H1 (cell line): ENCODE measurements at regions not wholly inside any gene's neighbourhood (a gene's known extent, or its start where the extent isn't known, plus 50 kb on each side); places are given as distances from the start of the nearest gene placed in this dataset.

ENCODE experiments used
- CTCF ChIA-PET: fragments of 300-600 bp; sonication (Branson Sonifier 250); formaldehyde crosslinking; loops from one replicate; lab custom pipeline; 2021; ENCODE audit not compliant: partially characterized antibody; lab: Charles Lee
- POLR2A ChIA-PET: fragments of 300-600 bp; sonication (Branson Sonifier 250); formaldehyde crosslinking; loops from one replicate; lab custom pipeline; 2021; ENCODE audit warnings: inconsistent platforms; ENCODE audit not compliant: partially characterized antibody; lab: Charles Lee
- DNase-seq, 2 experiments: peaks; one replicate each; pipeline versions ENCODE4 v3.0.0 to v3.0.0-alpha.2; 2010 to 2022; ENCODE audit warnings: low spot score in 2 of 2, low read depth in 1 of 2, mixed read lengths in 1 of 2
- FAIRE-seq: peaks from 2 replicates; lab custom pipeline; 2011; peaks lifted over from hg19 to GRCh38; lab: Jason Lieb, UNC
- H2AFZ ChIP-seq: 2 replicates; pipeline ENCODE4 v1.8.1; 2012; ENCODE audit warnings: low read length, inconsistent platforms
- H2AK5ac ChIP-seq: 2 replicates; pipeline ENCODE4 v1.6.1; 2013; ENCODE audit warnings: low read depth, low read length
- H2BK120ac ChIP-seq: replicated peaks from 2 replicates; pipeline ENCODE3; 2013; ENCODE audit warnings: low read depth, low read length, inconsistent platforms
- H2BK12ac ChIP-seq: 2 replicates; pipeline ENCODE4 v1.6.1; 2013; ENCODE audit warnings: low read depth, low read length
- H2BK15ac ChIP-seq: 2 replicates; pipeline ENCODE4 v1.6.1; 2013; ENCODE audit warnings: low read length
- H2BK20ac ChIP-seq: 2 replicates; pipeline ENCODE4 v1.6.1; 2013; ENCODE audit warnings: low read length
- H2BK5ac ChIP-seq: 2 replicates; pipeline ENCODE4 v1.6.1; 2013; ENCODE audit warnings: low read depth, low read length
- H3K14ac ChIP-seq: 2 replicates; pipeline ENCODE4 v1.6.1; 2013; ENCODE audit warnings: inconsistent platforms; ENCODE audit not compliant: insufficient read length
- H3K18ac ChIP-seq: 2 replicates; pipeline ENCODE4 v1.6.1; 2013; ENCODE audit warnings: low read length; ENCODE audit errors: extremely low read depth
- H3K23ac ChIP-seq: 2 replicates; pipeline ENCODE4 v1.6.1; 2013; ENCODE audit warnings: inconsistent platforms; ENCODE audit not compliant: insufficient read length
- H3K23me2 ChIP-seq: 2 replicates; pipeline ENCODE4 v1.6.1; 2013; ENCODE audit warnings: low read depth, low read length
- H3K27ac ChIP-seq: 2 replicates; pipeline ENCODE4 v1.6.1; 2011; ENCODE audit warnings: low read depth, low read length, inconsistent platforms
- H3K27me3 ChIP-seq, 4 experiments: replicated peaks in 1 of 4; 1 replicate in 1 of 4; 2 replicates in 3 of 4; pipeline versions ENCODE4 v1.6.1 to v1.8.1; 2011 to 2013; ENCODE audit warnings: low read length in 3 of 4, mild to moderate bottlenecking in 3 of 4, inconsistent platforms in 2 of 4, mixed read lengths in 2 of 4, moderate library complexity in 1 of 4; ENCODE audit not compliant: control insufficient read depth in 3 of 4, insufficient read depth in 3 of 4; ENCODE audit errors: extremely low read depth in 1 of 4
- H3K36me3 ChIP-seq, 4 experiments: 2 replicates each; pipeline versions ENCODE4 v1.6.1 to v1.8.1; 2011 to 2013; ENCODE audit warnings: mild to moderate bottlenecking in 4 of 4, low read length in 3 of 4, moderate library complexity in 2 of 4, control low read depth in 1 of 4, inconsistent platforms in 1 of 4; ENCODE audit not compliant: insufficient read depth in 4 of 4, control insufficient read depth in 2 of 4
- H3K4ac ChIP-seq: replicated peaks from 2 replicates; pipeline ENCODE3; 2013; ENCODE audit warnings: low read length, low read depth, mixed read lengths, inconsistent platforms; ENCODE audit not compliant: insufficient read length
- H3K4me1 ChIP-seq, 4 experiments: replicated peaks in 1 of 4; 1 replicate in 1 of 4; 2 replicates in 3 of 4; pipeline versions ENCODE4 v1.6.1 to v1.8.1; 2011 to 2013; ENCODE audit warnings: low read length in 3 of 4, inconsistent platforms in 2 of 4, mixed read lengths in 1 of 4; ENCODE audit not compliant: insufficient read depth in 4 of 4, control insufficient read depth in 3 of 4
- H3K4me2 ChIP-seq, 2 experiments: 2 replicates each; pipeline versions ENCODE4 v1.6.1 to v1.8.1; 2011 to 2013; ENCODE audit warnings: low read depth in 2 of 2, low read length in 2 of 2, control low read depth in 1 of 2, inconsistent platforms in 1 of 2, mild to moderate bottlenecking in 1 of 2; ENCODE audit not compliant: insufficient read depth in 1 of 2
- H3K4me3 ChIP-seq, 4 experiments: fragments of 200-600, 300-600 bp in 1 of 4; sonication (generic), shearing (Covaris generic), sonication (Bioruptor Twin) in 1 of 4; 2 replicates each; pipeline versions ENCODE4 v1.5.1 to v1.8.1; 2011 to 2016; ENCODE audit warnings: low read length in 4 of 4, low read depth in 3 of 4, control low read depth in 2 of 4, inconsistent platforms in 2 of 4, mild to moderate bottlenecking in 2 of 4, mixed read lengths in 1 of 4, moderate library complexity in 1 of 4; ENCODE audit not compliant: insufficient read depth in 2 of 4; ENCODE audit errors: extremely low read depth in 1 of 4
- H3K56ac ChIP-seq: replicated peaks from 2 replicates; pipeline ENCODE3; 2013; ENCODE audit warnings: low read depth, mild to moderate bottlenecking, mixed read lengths, low read length, inconsistent platforms; ENCODE audit not compliant: insufficient read length
- H3K79me1 ChIP-seq: 2 replicates; pipeline ENCODE4 v1.6.1; 2013; ENCODE audit warnings: low read depth, low read length, control low read depth
- H3K79me2 ChIP-seq, 2 experiments: 2 replicates each; pipeline versions ENCODE4 v1.6.1 to v1.8.1; 2012 to 2013; ENCODE audit warnings: low read length in 2 of 2, mild to moderate bottlenecking in 2 of 2, inconsistent platforms in 1 of 2; ENCODE audit not compliant: insufficient read depth in 2 of 2, control insufficient read depth in 1 of 2
- H3K9ac ChIP-seq, 4 experiments: replicated peaks in 1 of 4; 1 replicate in 1 of 4; 2 replicates in 3 of 4; pipeline versions ENCODE4 v1.6.1 to v1.8.1; 2011 to 2013; ENCODE audit warnings: low read depth in 3 of 4, low read length in 3 of 4, control low read depth in 2 of 4, mild to moderate bottlenecking in 2 of 4, moderate library complexity in 2 of 4, inconsistent platforms in 1 of 4; ENCODE audit errors: extremely low read depth in 1 of 4
- H3K9me3 ChIP-seq, 2 experiments: 2 replicates each; pipeline versions ENCODE4 v1.6.1 to v1.8.1; 2012 to 2013; ENCODE audit warnings: mild to moderate bottlenecking in 2 of 2, moderate library complexity in 2 of 2, control low read depth in 1 of 2, inconsistent platforms in 1 of 2, low read depth in 1 of 2, low read length in 1 of 2, mixed read lengths in 1 of 2; ENCODE audit not compliant: insufficient read depth in 2 of 2
- H4K20me1 ChIP-seq, 2 experiments: replicated peaks in 1 of 2; 2 replicates each; pipeline versions ENCODE3 to v1.8.1; 2011 to 2013; ENCODE audit warnings: inconsistent platforms in 2 of 2, low read length in 2 of 2, mild to moderate bottlenecking in 1 of 2; ENCODE audit not compliant: insufficient read depth in 2 of 2, control insufficient read depth in 1 of 2
- H4K5ac ChIP-seq: 2 replicates; pipeline ENCODE4 v1.6.1; 2013; ENCODE audit warnings: low read length, low read depth, mixed read lengths, inconsistent platforms; ENCODE audit not compliant: insufficient read length
- H4K8ac ChIP-seq: 2 replicates; pipeline ENCODE4 v1.8.0; 2013; ENCODE audit warnings: mild to moderate bottlenecking, moderate library complexity, low read length, inconsistent platforms; ENCODE audit not compliant: insufficient read depth; ENCODE audit errors: extremely low read depth
- H4K91ac ChIP-seq: replicated peaks from 2 replicates; pipeline ENCODE3; 2013; ENCODE audit warnings: low read length, mixed read lengths, inconsistent platforms; ENCODE audit not compliant: insufficient read length
- ASH2L ChIP-seq: fragments of 200-600, 300-600 bp; sonication (generic); IDR thresholded peaks from one replicate; pipeline ENCODE4 v1.7.1; 2017; ENCODE audit warnings: low read length
- CHD1 ChIP-seq: IDR thresholded peaks from 2 replicates; pipeline ENCODE4 v1.6.1; 2012; ENCODE audit warnings: low read depth, low read length, improper control_type of control experiment
- CHD2 ChIP-seq: IDR thresholded peaks from 2 replicates; pipeline ENCODE4 v1.6.1; 2012; ENCODE audit warnings: low read length, improper control_type of control experiment
- EP300 ChIP-seq, 2 experiments: IDR thresholded peaks; 1 replicate in 1 of 2; 2 replicates in 1 of 2; pipeline ENCODE4 v1.6.1; 2011 to 2012; ENCODE audit warnings: low read depth in 2 of 2, low read length in 2 of 2, mild to moderate bottlenecking in 2 of 2, borderline replicate concordance in 1 of 2, inconsistent platforms in 1 of 2, moderate library complexity in 1 of 2
- HDAC6 ChIP-seq: IDR thresholded peaks from one replicate; pipeline ENCODE4 v1.7.1; 2012; ENCODE audit warnings: low read depth, mild to moderate bottlenecking, inconsistent platforms, low read length, moderate library complexity
- NRF1 ChIP-seq: IDR thresholded peaks from 2 replicates; pipeline ENCODE4 v1.6.1; 2011; ENCODE audit warnings: mild to moderate bottlenecking, low read depth, low read length, improper control_type of control experiment
- RAD21 ChIP-seq, 2 experiments: IDR thresholded peaks in 1 of 2; conservative IDR thresholded peaks in 1 of 2; 2 replicates each; pipeline ENCODE4 v1.6.1; 2011; ENCODE audit warnings: low read depth in 2 of 2, low read length in 2 of 2, improper control_type of control experiment in 1 of 2, inconsistent platforms in 1 of 2, mild to moderate bottlenecking in 1 of 2, moderate library complexity in 1 of 2
- RFX5 ChIP-seq: IDR thresholded peaks from 2 replicates; pipeline ENCODE4 v1.6.1; 2011; ENCODE audit warnings: low read depth, low read length, improper control_type of control experiment, borderline replicate concordance
- SP4 ChIP-seq: IDR thresholded peaks from 2 replicates; pipeline ENCODE4 v1.6.1; 2012; ENCODE audit warnings: low read length, inconsistent platforms
- SRF ChIP-seq: IDR thresholded peaks from 2 replicates; pipeline ENCODE4 v1.6.1; 2011; ENCODE audit warnings: mild to moderate bottlenecking, low read depth, low read length, moderate library complexity
- TCF12 ChIP-seq: IDR thresholded peaks from 2 replicates; pipeline ENCODE4 v1.6.1; 2011; ENCODE audit warnings: low read depth, mild to moderate bottlenecking, low read length
- WGBS, 2 experiments: shearing (Covaris generic) in 1 of 2; methylation state at CpG; one replicate each; pipeline versions ENCODE4 v1.1.6 to v1.1.7; 2013 to 2015; ENCODE audit warnings: low lambda C conversion rate in 2 of 2, mixed read lengths in 2 of 2, inconsistent platforms in 1 of 2, low coverage in 1 of 2, missing lambda C conversion rate in 1 of 2; ENCODE audit not compliant: insufficient replicate concordance in 2 of 2, insufficient coverage in 1 of 2, insufficient read length in 1 of 2; ENCODE audit errors: extremely low coverage in 1 of 2, missing lambda C conversion rate in 1 of 2; 5-methylcytosine and 5-hydroxymethylcytosine counted together
- TF ChIP-seq, protein P1 (sequence below): IDR thresholded peaks from 2 replicates; pipeline ENCODE4 v1.6.1; 2012; ENCODE audit warnings: low read length, inconsistent platforms
- TF ChIP-seq, protein P2 (sequence below): IDR thresholded peaks from 2 replicates; pipeline ENCODE4 v1.6.1; 2011; ENCODE audit warnings: low read depth, mild to moderate bottlenecking, low read length; ENCODE audit not compliant: insufficient read depth

DNA sequence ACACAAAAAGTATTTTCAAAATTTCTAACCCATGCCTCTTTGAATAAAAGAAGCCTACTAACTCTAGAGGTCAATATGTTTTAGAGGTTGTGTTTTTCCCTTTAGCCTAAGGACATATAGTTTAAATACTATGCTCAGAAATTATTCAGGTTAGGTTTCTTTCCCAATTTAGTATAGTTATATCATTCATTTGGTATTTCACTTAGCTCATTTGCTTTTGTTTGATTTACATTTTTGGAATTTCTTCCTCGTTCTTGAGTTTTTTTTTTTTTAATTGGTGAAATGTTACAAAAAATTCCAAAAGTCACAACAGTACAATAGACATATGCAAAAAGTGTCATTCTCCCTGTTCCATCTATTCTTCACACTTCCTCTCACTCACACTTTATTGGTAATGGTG, 371.3 kb upstream of the TNP1 start:
- Histone ChIP-seq H3K23ac (no peak overlapping the region), H4K5ac (no peak overlapping the region), H2BK20ac (no peak overlapping the region), H3K9ac (no peak overlapping the region), H3K14ac (no peak overlapping the region), H3K79me1 (no peaks in the 10 kb centered on the region), H2AFZ (no peak overlapping the region), H2BK12ac (no peak overlapping the region), H3K18ac (no peak overlapping the region), H3K79me2 (no peaks in the 10 kb centered on the region), H4K91ac (no peak overlapping the region), H2BK5ac (no peak overlapping the region), H2BK15ac (no peak overlapping the region), H3K4me3 (no peak overlapping the region), H3K4ac (no peak overlapping the region), H3K4me1 (no peaks in the 10 kb centered on the region), H4K20me1 (no peaks in the 10 kb centered on the region), H3K27me3 (no peaks in the 10 kb centered on the region), H3K4me2 (no peak overlapping the region), H4K8ac (no peak overlapping the region), H2BK120ac (no peak overlapping the region), H3K23me2 (no peaks in the 10 kb centered on the region), H3K36me3 (no peaks in the 10 kb centered on the region), H3K56ac (no peak overlapping the region), H3K9me3 (no peaks in the 10 kb centered on the region), H2AK5ac (no peak overlapping the region), H3K27ac (no peak overlapping the region)
- ChIA-PET CTCF (interaction anchor here (1.2 kb wide), 1 partner anchor 8 kb away, joined by 3 read pairs; no protein-coding TSS in a partner anchor), POLR2A (no interaction called here)
- FAIRE-seq, result no peak
- DNase-seq, result no peak
- WGBS, 2 experiments, result 82% methylated on average over 1 of the region's 1 CpG; no CpG with 5 or more reads in 1 of the 2 experiments
- TF ChIP-seq CHD1, result no peak
- no peak for TF ChIP-seq RFX5
- no peak for TF ChIP-seq HDAC6
- TF ChIP-seq SRF, result no peak
- TF ChIP-seq TCF12, result no peak
- TF ChIP-seq NRF1, result no peak
- TF ChIP-seq, protein P1, sequence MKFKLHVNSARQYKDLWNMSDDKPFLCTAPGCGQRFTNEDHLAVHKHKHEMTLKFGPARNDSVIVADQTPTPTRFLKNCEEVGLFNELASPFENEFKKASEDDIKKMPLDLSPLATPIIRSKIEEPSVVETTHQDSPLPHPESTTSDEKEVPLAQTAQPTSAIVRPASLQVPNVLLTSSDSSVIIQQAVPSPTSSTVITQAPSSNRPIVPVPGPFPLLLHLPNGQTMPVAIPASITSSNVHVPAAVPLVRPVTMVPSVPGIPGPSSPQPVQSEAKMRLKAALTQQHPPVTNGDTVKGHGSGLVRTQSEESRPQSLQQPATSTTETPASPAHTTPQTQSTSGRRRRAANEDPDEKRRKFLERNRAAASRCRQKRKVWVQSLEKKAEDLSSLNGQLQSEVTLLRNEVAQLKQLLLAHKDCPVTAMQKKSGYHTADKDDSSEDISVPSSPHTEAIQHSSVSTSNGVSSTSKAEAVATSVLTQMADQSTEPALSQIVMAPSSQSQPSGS, result no peak
- no peak for TF ChIP-seq SP4
- TF ChIP-seq ASH2L, result no peak
- TF ChIP-seq EP300 (IDR thresholded peaks at IDR 0.05; ENCODE audit: borderline replicate concordance in 1 of 2, low read depth in 2 of 2, low read length in 2 of 2), result no peak
- no peak for TF ChIP-seq RAD21 (IDR thresholded peaks at IDR 0.05 in 1 of 2, conservative IDR thresholded peaks at IDR 0.05 in 1 of 2; ENCODE audit: low read depth in 2 of 2, low read length in 2 of 2)
- TF ChIP-seq, protein P2, sequence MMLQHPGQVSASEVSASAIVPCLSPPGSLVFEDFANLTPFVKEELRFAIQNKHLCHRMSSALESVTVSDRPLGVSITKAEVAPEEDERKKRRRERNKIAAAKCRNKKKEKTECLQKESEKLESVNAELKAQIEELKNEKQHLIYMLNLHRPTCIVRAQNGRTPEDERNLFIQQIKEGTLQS, result no peak
- TF ChIP-seq CHD2, result no peak
